ENCODE measurements at regions not wholly inside any gene's neighbourhood (a gene's known extent, or its start where the extent isn't known, plus 50 kb on each side); places are given as distances from the start of the nearest gene placed in this dataset.

DNA sequence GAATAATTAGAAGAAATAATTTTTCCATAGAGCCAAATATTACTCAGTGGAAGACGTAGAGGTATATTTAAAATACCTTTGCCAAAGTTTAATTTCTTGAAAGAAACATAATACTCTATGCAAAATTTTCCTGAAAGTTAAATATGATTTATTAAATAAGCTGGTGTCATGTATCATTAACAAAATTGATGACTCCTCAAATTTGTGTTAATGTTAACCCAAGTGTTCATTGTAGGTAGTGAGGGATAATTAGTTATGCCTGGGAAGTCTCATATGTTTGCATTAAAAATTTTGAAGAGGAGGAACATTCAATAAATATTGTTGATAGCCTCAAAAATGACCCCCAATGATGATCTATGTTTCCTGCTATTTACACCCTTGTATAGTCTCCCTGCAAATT lies 292.7 kb upstream of the AMOT start:
- ATAC-seq (no peak), DNase-seq (no peak)
- Histone ChIP-seq H3K27ac (no peak overlapping the region), H3K36me3 (replicated peaks in 1 of 2; ENCODE audit: insufficient read depth in 1 of 2, low read depth in 2 of 2) (no peaks in the 10 kb centered on the region), H3K4me1 (no peaks in the 10 kb centered on the region), H3K27me3 (no peaks in the 10 kb centered on the region), H3K4me3 (no peak overlapping the region), H3K9me3 (no peaks in the 10 kb centered on the region)
- intact Hi-C loops (cut with DNase I) = no loop called here
- TF ChIP-seq, protein P1, sequence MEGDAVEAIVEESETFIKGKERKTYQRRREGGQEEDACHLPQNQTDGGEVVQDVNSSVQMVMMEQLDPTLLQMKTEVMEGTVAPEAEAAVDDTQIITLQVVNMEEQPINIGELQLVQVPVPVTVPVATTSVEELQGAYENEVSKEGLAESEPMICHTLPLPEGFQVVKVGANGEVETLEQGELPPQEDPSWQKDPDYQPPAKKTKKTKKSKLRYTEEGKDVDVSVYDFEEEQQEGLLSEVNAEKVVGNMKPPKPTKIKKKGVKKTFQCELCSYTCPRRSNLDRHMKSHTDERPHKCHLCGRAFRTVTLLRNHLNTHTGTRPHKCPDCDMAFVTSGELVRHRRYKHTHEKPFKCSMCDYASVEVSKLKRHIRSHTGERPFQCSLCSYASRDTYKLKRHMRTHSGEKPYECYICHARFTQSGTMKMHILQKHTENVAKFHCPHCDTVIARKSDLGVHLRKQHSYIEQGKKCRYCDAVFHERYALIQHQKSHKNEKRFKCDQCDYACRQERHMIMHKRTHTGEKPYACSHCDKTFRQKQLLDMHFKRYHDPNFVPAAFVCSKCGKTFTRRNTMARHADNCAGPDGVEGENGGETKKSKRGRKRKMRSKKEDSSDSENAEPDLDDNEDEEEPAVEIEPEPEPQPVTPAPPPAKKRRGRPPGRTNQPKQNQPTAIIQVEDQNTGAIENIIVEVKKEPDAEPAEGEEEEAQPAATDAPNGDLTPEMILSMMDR (IDR thresholded peaks at IDR 0.05) = no peak
- TF ChIP-seq POLR2A (IDR thresholded peaks at IDR 0.05) = no peak
- WGBS, 2 donors = 33 to 63% methylated on average over 1 of the region's 1 CpG

DNA sequence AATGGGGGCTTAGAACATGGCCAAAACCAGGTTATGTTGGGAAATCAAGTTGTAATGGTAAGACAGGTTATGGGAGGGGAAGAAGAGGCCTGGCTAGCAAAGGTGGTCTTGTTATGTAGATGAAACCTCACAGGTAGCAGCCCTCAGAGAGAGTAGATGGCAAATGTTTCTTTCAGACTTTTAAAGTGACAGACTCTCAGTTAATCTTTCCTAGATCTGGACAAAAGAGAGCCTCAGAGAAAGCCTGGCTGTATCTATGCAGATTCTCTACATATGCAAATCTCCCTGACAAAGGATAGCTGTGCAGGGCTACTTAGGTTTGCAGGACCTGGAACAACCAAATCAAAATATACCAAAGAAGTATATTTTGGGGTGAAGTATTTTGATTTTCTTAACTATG lies 284.1 kb upstream of the AMOT start:
- DNase-seq (no peak), ATAC-seq (no peak)

DNA sequence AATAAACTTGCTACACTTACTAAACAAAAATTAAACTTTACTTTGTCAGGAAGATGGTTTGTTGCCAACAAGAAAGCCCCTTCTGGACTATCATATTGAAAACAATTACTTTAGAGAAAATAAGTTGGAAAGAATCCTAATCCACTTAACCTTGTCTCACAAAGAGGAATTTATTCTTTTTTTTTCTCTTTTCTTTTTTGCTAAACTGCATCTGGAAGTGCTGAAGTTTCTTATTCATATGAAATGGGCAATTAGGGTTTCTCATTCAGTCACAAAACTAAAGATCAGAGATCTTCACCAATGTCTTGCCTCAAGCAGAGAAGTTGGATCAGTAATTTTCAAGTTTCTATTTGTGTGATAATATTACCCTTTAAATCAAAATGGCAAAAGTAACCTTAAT lies 234.9 kb upstream of the AMOT start:
- ATAC-seq (no peak), DNase-seq (no peak)
- no peaks in the 10 kb centered on the region for H3K36me3 ChIP-seq (replicated peaks in 1 of 2; ENCODE audit: insufficient read depth in 1 of 2, low read depth in 2 of 2)
- H3K27me3 ChIP-seq = no peaks in the 10 kb centered on the region
- intact Hi-C loops (cut with DNase I) = no loop called here
- no peaks in the 10 kb centered on the region for H3K9me3 ChIP-seq
- H3K4me1 ChIP-seq = no peaks in the 10 kb centered on the region
- H3K27ac ChIP-seq = no peak overlapping the region
- TF ChIP-seq, protein P1 (IDR thresholded peaks at IDR 0.05) = no peak
- no peak for TF ChIP-seq POLR2A (IDR thresholded peaks at IDR 0.05)
- H3K4me3 ChIP-seq = no peak overlapping the region

More for the DNA sequence above, 284.1 kb upstream of the AMOT start:
- H3K4me1 ChIP-seq = no peaks in the 10 kb centered on the region
- TF ChIP-seq POLR2A (IDR thresholded peaks at IDR 0.05) = no peak
- TF ChIP-seq, protein P1 (IDR thresholded peaks at IDR 0.05) = no peak
- no peaks in the 10 kb centered on the region for H3K9me3 ChIP-seq
- no peaks in the 10 kb centered on the region for H3K27me3 ChIP-seq
- intact Hi-C loops (cut with DNase I) = no loop called here
- no peak overlapping the region for H3K27ac ChIP-seq
- H3K4me3 ChIP-seq = no peak overlapping the region
- H3K36me3 ChIP-seq (replicated peaks in 1 of 2; ENCODE audit: insufficient read depth in 1 of 2, low read depth in 2 of 2) = no peaks in the 10 kb centered on the region

DNA sequence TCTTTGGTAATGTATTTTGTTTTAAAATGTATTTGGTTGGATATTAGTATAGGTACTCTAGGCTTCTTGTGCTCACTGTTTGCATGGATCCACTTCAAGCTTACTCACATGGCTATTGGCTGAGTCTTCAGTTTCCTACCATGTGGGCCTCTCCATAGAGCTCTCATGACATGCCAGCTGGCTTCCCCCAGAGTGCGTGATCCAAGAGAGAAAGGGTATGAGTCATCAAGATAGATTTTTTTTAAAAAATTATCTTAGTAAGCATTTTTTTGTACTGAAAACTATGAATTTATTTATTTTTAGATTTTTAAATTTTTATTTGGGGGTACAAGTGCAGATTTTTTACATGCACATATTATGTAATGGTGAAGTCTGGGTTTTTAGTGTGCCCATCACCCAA lies 219.1 kb upstream of the AMOT start:
- Histone ChIP-seq H3K27ac (no peak overlapping the region), H3K27me3 (no peaks in the 10 kb centered on the region), H3K36me3 (replicated peaks in 1 of 2; ENCODE audit: insufficient read depth in 1 of 2, low read depth in 2 of 2) (no peaks in the 10 kb centered on the region), H3K4me1 (no peaks in the 10 kb centered on the region), H3K4me3 (no peak overlapping the region), H3K9me3 (no peaks in the 10 kb centered on the region)
- intact Hi-C loops (cut with DNase I) = no loop called here
- DNase-seq (no peak), ATAC-seq (no peak)
- WGBS, 2 donors = 47 to 81% methylated on average over 1 of the region's 1 CpG
- TF ChIP-seq, protein P1 (IDR thresholded peaks at IDR 0.05) = no peak
- no peak for TF ChIP-seq POLR2A (IDR thresholded peaks at IDR 0.05)

DNA sequence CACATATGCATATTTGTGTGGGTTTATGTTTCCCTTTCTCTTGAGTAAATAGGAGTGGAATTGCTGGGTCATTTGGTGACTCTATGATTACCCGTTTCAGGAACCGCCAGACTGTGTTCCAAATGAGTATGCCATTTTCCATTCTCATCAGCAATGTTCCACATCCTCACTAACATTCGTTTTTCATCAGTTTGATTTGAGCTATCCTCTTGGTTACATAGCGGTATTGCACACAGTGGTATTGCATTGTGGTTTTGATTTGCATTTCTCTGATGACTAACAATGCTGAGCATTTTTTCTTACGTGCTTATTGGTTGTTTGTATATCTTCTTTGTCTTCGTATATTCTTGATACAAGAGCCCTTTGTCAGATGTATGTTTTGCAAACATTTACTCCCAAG lies 218.0 kb upstream of the AMOT start:
- H3K27ac ChIP-seq = no peak overlapping the region
- WGBS, 2 donors = 59 to 68% methylated on average over 6 of the region's 6 CpGs
- no peak overlapping the region for H3K4me3 ChIP-seq
- no peak for ATAC-seq
- no peaks in the 10 kb centered on the region for H3K4me1 ChIP-seq
- DNase-seq = no peak
- no peaks in the 10 kb centered on the region for H3K9me3 ChIP-seq
- no peaks in the 10 kb centered on the region for H3K36me3 ChIP-seq (replicated peaks in 1 of 2; ENCODE audit: insufficient read depth in 1 of 2, low read depth in 2 of 2)
- intact Hi-C loops (cut with DNase I) = no loop called here
- no peak for TF ChIP-seq POLR2A (IDR thresholded peaks at IDR 0.05)
- TF ChIP-seq, protein P1 (IDR thresholded peaks at IDR 0.05) = no peak
- H3K27me3 ChIP-seq = no peaks in the 10 kb centered on the region
